NB4 (cell line): ENCODE measurements at regions not wholly inside any gene's neighbourhood (a gene's known extent, or its start where the extent isn't known, plus 50 kb on each side); places are given as distances from the start of the nearest gene placed in this dataset.

Experiments used
- POLR2A ChIP-seq: IDR thresholded peaks from 2 replicates; pipeline ENCODE4 v1.6.1; 2011; ENCODE audit warnings: mild to moderate bottlenecking; ENCODE audit not compliant: insufficient read length; ENCODE audit errors: extremely low read depth
- TF ChIP-seq, protein P1 (sequence below): IDR thresholded peaks from one replicate; pipeline ENCODE4 v1.5.1; 2012; ENCODE audit warnings: low read depth, low read length
- TF ChIP-seq, protein P2 (sequence below): IDR thresholded peaks from 2 replicates; pipeline ENCODE4 v1.6.1; 2011; ENCODE audit warnings: low read depth, low read length

DNA sequence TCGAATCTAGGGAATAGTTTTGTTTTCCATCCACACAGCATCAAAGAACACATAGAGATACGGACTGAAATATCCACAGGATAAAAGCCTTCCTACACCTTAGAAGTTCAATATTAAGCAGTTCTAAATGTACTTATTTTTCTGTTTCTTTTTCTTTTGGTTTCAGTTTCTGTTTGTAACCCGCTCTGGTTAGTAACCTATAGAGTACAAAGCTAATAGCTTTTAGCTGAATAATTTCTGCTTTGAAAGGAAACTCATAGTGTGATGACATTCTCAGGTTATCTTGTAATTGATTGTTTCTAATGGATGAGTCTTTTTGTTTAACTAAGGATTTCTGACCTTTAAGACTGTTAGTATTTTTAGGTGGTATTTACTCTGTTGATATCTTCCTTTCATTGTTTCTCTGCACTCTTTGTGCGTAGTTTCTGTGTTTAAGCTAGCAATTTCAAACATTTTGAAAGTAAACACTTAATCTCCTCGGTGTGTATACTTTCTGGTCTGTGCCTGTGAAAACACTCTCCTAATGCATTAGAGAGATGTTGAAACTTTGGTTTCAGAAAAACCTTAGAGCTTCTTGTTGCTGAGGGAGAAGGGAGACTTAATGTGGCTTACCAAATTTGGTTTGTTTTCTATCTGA, 385.5 kb downstream of the HDGFL1 start:
- TF ChIP-seq, protein P1, sequence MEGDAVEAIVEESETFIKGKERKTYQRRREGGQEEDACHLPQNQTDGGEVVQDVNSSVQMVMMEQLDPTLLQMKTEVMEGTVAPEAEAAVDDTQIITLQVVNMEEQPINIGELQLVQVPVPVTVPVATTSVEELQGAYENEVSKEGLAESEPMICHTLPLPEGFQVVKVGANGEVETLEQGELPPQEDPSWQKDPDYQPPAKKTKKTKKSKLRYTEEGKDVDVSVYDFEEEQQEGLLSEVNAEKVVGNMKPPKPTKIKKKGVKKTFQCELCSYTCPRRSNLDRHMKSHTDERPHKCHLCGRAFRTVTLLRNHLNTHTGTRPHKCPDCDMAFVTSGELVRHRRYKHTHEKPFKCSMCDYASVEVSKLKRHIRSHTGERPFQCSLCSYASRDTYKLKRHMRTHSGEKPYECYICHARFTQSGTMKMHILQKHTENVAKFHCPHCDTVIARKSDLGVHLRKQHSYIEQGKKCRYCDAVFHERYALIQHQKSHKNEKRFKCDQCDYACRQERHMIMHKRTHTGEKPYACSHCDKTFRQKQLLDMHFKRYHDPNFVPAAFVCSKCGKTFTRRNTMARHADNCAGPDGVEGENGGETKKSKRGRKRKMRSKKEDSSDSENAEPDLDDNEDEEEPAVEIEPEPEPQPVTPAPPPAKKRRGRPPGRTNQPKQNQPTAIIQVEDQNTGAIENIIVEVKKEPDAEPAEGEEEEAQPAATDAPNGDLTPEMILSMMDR = no peak
- TF ChIP-seq POLR2A = no peak
- TF ChIP-seq, protein P2, sequence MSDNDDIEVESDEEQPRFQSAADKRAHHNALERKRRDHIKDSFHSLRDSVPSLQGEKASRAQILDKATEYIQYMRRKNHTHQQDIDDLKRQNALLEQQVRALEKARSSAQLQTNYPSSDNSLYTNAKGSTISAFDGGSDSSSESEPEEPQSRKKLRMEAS = no peak
